ENCODE measurements at regions not wholly inside any gene's neighbourhood (a gene's known extent, or its start where the extent isn't known, plus 50 kb on each side); places are given as distances from the start of the nearest gene placed in this dataset.

DNA sequence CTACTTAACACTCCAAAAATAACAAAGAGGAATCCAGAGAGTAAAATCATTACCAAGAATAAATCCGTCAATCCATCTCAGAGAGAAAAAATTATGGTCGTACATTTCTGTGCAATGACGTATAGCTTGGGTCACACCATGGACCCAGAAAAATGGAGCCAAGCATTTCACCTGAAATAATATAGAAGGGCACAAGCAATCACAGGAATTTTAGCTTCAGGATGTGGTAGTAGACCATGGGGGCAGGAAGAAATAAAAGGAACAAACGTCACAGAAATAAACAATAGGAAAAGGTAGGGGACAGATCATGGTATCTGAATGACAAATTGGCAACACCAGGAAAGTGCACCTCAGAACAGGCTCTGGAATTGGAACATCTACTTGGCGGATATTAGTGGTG is 231.0 kb downstream of the PLK2 start:
- TF ChIP-seq BHLHE40 (IDR thresholded peaks at IDR 0.05; ENCODE audit: borderline replicate concordance), result no peak
- no peak for TF ChIP-seq FOXA1 (IDR thresholded peaks at IDR 0.05)
- TF ChIP-seq TARDBP (IDR thresholded peaks at IDR 0.05), result no peak
- no peak for TF ChIP-seq SP1 (IDR thresholded peaks at IDR 0.05)
- TF ChIP-seq ZNF384 (IDR thresholded peaks at IDR 0.05), result no peak
- TF ChIP-seq HDGF (IDR thresholded peaks at IDR 0.05; ENCODE audit: borderline replicate concordance), result no peak
- TF ChIP-seq CTBP1 (IDR thresholded peaks at IDR 0.05; ENCODE audit: borderline replicate concordance), result no peak
- TF ChIP-seq ARNT (IDR thresholded peaks at IDR 0.05), result no peak
- TF ChIP-seq L3MBTL2 (conservative IDR thresholded peaks at IDR 0.05), result no peak
- TF ChIP-seq, protein P1, sequence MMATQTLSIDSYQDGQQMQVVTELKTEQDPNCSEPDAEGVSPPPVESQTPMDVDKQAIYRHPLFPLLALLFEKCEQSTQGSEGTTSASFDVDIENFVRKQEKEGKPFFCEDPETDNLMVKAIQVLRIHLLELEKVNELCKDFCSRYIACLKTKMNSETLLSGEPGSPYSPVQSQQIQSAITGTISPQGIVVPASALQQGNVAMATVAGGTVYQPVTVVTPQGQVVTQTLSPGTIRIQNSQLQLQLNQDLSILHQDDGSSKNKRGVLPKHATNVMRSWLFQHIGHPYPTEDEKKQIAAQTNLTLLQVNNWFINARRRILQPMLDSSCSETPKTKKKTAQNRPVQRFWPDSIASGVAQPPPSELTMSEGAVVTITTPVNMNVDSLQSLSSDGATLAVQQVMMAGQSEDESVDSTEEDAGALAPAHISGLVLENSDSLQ (IDR thresholded peaks at IDR 0.05), result no peak
- no peak for TF ChIP-seq FOXM1 (IDR thresholded peaks at IDR 0.05; ENCODE audit: borderline replicate concordance)
- TF ChIP-seq LEF1 (IDR thresholded peaks at IDR 0.05; ENCODE audit: borderline replicate concordance), result no peak
- TF ChIP-seq FOXK2 (IDR thresholded peaks at IDR 0.05), result no peak
